ENCODE measurements at regions not wholly inside any gene's neighbourhood (a gene's known extent, or its start where the extent isn't known, plus 50 kb on each side); places are given as distances from the start of the nearest gene placed in this dataset.
"Not testable (repeated sequence)": the region's sequence is repeated elsewhere in the genome, so short reads cannot be mapped to it uniquely, and the experiment has no call there.

- H3K27ac ChIP-seq (ENCODE audit: low read depth, low read length), result peak overlapping the region; percentile 76
- 7 to 58% (median 10%) methylated on average over 7 of the region's 7 CpGs for WGBS, 3 donors
These were observed 141.7 kb upstream of the CARMIL1 start for GRCh38 chr6:25137480-25137879.

GRCh38 chr6:25137916-25138232 lies 141.3 kb upstream of the CARMIL1 start:
- 7 to 55% (median 13%) methylated on average over 5 of the region's 5 CpGs for WGBS, 3 donors
- peak overlapping the region; percentile 76 for H3K27ac ChIP-seq (ENCODE audit: low read depth, low read length)

GRCh38 chr6:25138233-25138933 lies 140.8 kb upstream of the CARMIL1 start:
- H3K27ac ChIP-seq (ENCODE audit: low read depth, low read length), result peak overlapping the region; percentile 76
- 0 to 54% (median 1%) methylated on average over 7 of the region's 7 CpGs for WGBS, 3 donors

GRCh38 chr6:25138934-25139415 lies 140.2 kb upstream of the CARMIL1 start:
- 0 to 41% (median 1%) methylated on average over 2 of the region's 2 CpGs for WGBS, 3 donors
- H3K27ac ChIP-seq (ENCODE audit: low read depth, low read length), result no peak overlapping the region

GRCh38 chr6:25139608-25140007 lies 139.6 kb upstream of the CARMIL1 start:
- 73 to 80% (median 79%) methylated on average over 36 of the region's 36 CpGs for WGBS, 3 donors
- H3K27ac ChIP-seq (ENCODE audit: low read depth, low read length), result not testable (repeated sequence)

GRCh38 chr6:25142506-25142905 lies 136.7 kb upstream of the CARMIL1 start:
- WGBS, 3 donors, result 82 to 92% (median 86%) methylated on average over 2 of the region's 2 CpGs
- no peak overlapping the region for H3K27ac ChIP-seq (ENCODE audit: low read depth, low read length)

- no peak overlapping the region for H3K27ac ChIP-seq (ENCODE audit: low read depth, low read length)
- WGBS, 3 donors, result 97 to 100% (median 100%) methylated on average over 1 of the region's 1 CpG
These were observed 134.3 kb upstream of the CARMIL1 start for GRCh38 chr6:25144919-25145318.

GRCh38 chr6:25147223-25147622 lies 132.0 kb upstream of the CARMIL1 start:
- no peak overlapping the region for H3K27ac ChIP-seq (ENCODE audit: low read depth, low read length)

- WGBS, 3 donors, result 83 to 86% (median 85%) methylated on average over 1 of the region's 1 CpG
- no peak overlapping the region for H3K27ac ChIP-seq (ENCODE audit: low read depth, low read length)
These were observed 129.1 kb upstream of the CARMIL1 start for GRCh38 chr6:25150031-25150430.

GRCh38 chr6:25150863-25151262 lies 128.3 kb upstream of the CARMIL1 start:
- no peak overlapping the region for H3K27ac ChIP-seq (ENCODE audit: low read depth, low read length)
- 75 to 93% (median 79%) methylated on average over 2 of the region's 2 CpGs for WGBS, 3 donors

GRCh38 chr6:25153079-25153478 lies 126.1 kb upstream of the CARMIL1 start:
- WGBS, 3 donors, result 96 to 98% (median 97%) methylated on average over 21 of the region's 21 CpGs
- no peak overlapping the region for H3K27ac ChIP-seq (ENCODE audit: low read depth, low read length)

- no peak overlapping the region for H3K27ac ChIP-seq (ENCODE audit: low read depth, low read length)
- WGBS, 3 donors, result 34 to 95% (median 84%) methylated on average over 3 of the region's 3 CpGs
These were observed 125.1 kb upstream of the CARMIL1 start for GRCh38 chr6:25154034-25154596.

GRCh38 chr6:25155211-25155610 lies 124.0 kb upstream of the CARMIL1 start:
- no peak overlapping the region for H3K27ac ChIP-seq (ENCODE audit: low read depth, low read length)
- WGBS, 3 donors, result 75 to 92% (median 82%) methylated on average over 3 of the region's 3 CpGs

- H3K27ac ChIP-seq (ENCODE audit: low read depth, low read length), result no peak overlapping the region
- 68 to 75% (median 71%) methylated on average over 1 of the region's 1 CpG for WGBS, 3 donors
These were observed 123.1 kb upstream of the CARMIL1 start for GRCh38 chr6:25156123-25156522.

GRCh38 chr6:25157183-25157582 lies 122.0 kb upstream of the CARMIL1 start:
- no peak overlapping the region for H3K27ac ChIP-seq (ENCODE audit: low read depth, low read length)
- WGBS, 3 donors, result 90 to 92% (median 91%) methylated on average over 7 of the region's 7 CpGs

GRCh38 chr6:25157842-25158241 lies 121.3 kb upstream of the CARMIL1 start:
- 95 to 98% (median 96%) methylated on average over 5 of the region's 5 CpGs for WGBS, 3 donors
- H3K27ac ChIP-seq (ENCODE audit: low read depth, low read length), result no peak overlapping the region

- H3K27ac ChIP-seq (ENCODE audit: low read depth, low read length), result not testable (repeated sequence)
These were observed 119.0 kb upstream of the CARMIL1 start for GRCh38 chr6:25160134-25160533.

GRCh38 chr6:25165177-25165576 lies 114.0 kb upstream of the CARMIL1 start:
- WGBS, 3 donors, result 82 to 90% (median 88%) methylated on average over 7 of the region's 7 CpGs
- H3K27ac ChIP-seq (ENCODE audit: low read depth, low read length), result no peak overlapping the region

- WGBS, 3 donors, result 58 to 75% (median 69%) methylated on average over 1 of the region's 1 CpG
These were observed 113.4 kb upstream of the CARMIL1 start for GRCh38 chr6:25165800-25166199.

GRCh38 chr6:25166955-25167748 lies 112.0 kb upstream of the CARMIL1 start:
- no peak overlapping the region for H3K27ac ChIP-seq (ENCODE audit: low read depth, low read length)
- WGBS, 3 donors, result 45 to 61% (median 55%) methylated on average over 6 of the region's 6 CpGs

More at GRCh38 chr6:25165800-25166199, 113.4 kb upstream of the CARMIL1 start:
- H3K27ac ChIP-seq (ENCODE audit: low read depth, low read length), result no peak overlapping the region
